B cell (primary cell): ENCODE measurements at regions not wholly inside any gene's neighbourhood (a gene's known extent, or its start where the extent isn't known, plus 50 kb on each side); places are given as distances from the start of the nearest gene placed in this dataset.

Experiments used
- CTCF ChIP-seq: fragments of 200-600 bp; IDR thresholded peaks from one replicate; pipeline ENCODE4 v1.8.0; 2022; ENCODE audit warnings: antibody characterized with exemption, mild to moderate bottlenecking
- EZH2 ChIP-seq: IDR thresholded peaks from 2 replicates; pipeline ENCODE4 v1.6.1; 2012; ENCODE audit warnings: borderline replicate concordance, low read depth, mild to moderate bottlenecking, moderate library complexity, low read length; ENCODE audit not compliant: insufficient read depth, poor library complexity, severe bottlenecking

GRCh38 chr13:26897706-26898550 lies 137.3 kb upstream of the GPR12 start:
- TF ChIP-seq CTCF (no peak), EZH2 (no peak)
